Neuronal stem cell (in vitro differentiated cells): ENCODE measurements at regions not wholly inside any gene's neighbourhood (a gene's known extent, or its start where the extent isn't known, plus 50 kb on each side); places are given as distances from the start of the nearest gene placed in this dataset.

Experiments used
- DNase-seq: peaks from one replicate; pipeline ENCODE4 v3.0.0-alpha.2; 2013; ENCODE audit warnings: low spot score
- H2AFZ ChIP-seq: one replicate; pipeline ENCODE4 v1.6.1; 2013; ENCODE audit warnings: mild to moderate bottlenecking, low read length, inconsistent platforms
- H2AK5ac ChIP-seq: 2 replicates; pipeline ENCODE4 v1.6.1; 2013; ENCODE audit warnings: low read depth, mild to moderate bottlenecking, inconsistent platforms, low read length, moderate library complexity, mixed read lengths
- H2BK120ac ChIP-seq: 2 replicates; pipeline ENCODE4 v1.6.1; 2013; ENCODE audit warnings: low read depth, mild to moderate bottlenecking, inconsistent platforms, low read length, moderate library complexity, mixed read lengths
- H2BK12ac ChIP-seq: one replicate; pipeline ENCODE4 v1.6.1; 2013; ENCODE audit warnings: low read length, inconsistent platforms
- H2BK15ac ChIP-seq: 2 replicates; pipeline ENCODE4 v1.6.1; 2013; ENCODE audit warnings: mild to moderate bottlenecking, low read length, inconsistent platforms, mixed read lengths
- H2BK5ac ChIP-seq: one replicate; pipeline ENCODE4 v1.6.1; 2013; ENCODE audit warnings: inconsistent platforms, mild to moderate bottlenecking, low read length, moderate library complexity
- H3K14ac ChIP-seq: one replicate; pipeline ENCODE4 v1.6.1; 2013; ENCODE audit warnings: low read length, inconsistent platforms
- H3K18ac ChIP-seq: 2 replicates; pipeline ENCODE4 v1.6.1; 2013; ENCODE audit warnings: low read length, inconsistent platforms
- H3K23ac ChIP-seq: 2 replicates; pipeline ENCODE4 v1.6.1; 2013; ENCODE audit warnings: low read depth, mild to moderate bottlenecking, mixed read lengths, low read length, inconsistent platforms; ENCODE audit not compliant: poor library complexity
- H3K27ac ChIP-seq: replicated peaks from 3 replicates; pipeline ENCODE4 v1.5.1; 2013; ENCODE audit warnings: low read length, inconsistent platforms
- H3K27me3 ChIP-seq, 3 experiments: 2 replicates each; pipeline ENCODE4 v1.6.1; 2013; ENCODE audit warnings: low read length in 3 of 3, mild to moderate bottlenecking in 2 of 3, inconsistent platforms in 1 of 3, low read depth in 1 of 3, mixed read lengths in 1 of 3, moderate library complexity in 1 of 3; ENCODE audit not compliant: control insufficient read depth in 3 of 3, insufficient read depth in 3 of 3
- H3K36me3 ChIP-seq, 2 donors: replicated peaks in 1 of 2; 2 replicates each; pipeline ENCODE4 v1.6.1; 2013; ENCODE audit warnings: low read length in 2 of 2; ENCODE audit not compliant: control insufficient read depth in 2 of 2, insufficient read depth in 2 of 2
- H3K4ac ChIP-seq: 2 replicates; pipeline ENCODE4 v1.6.1; 2013; ENCODE audit warnings: inconsistent platforms, mild to moderate bottlenecking, low read length, moderate library complexity
- H3K4me1 ChIP-seq, 2 donors: 1 replicate in 1 of 2; 2 replicates in 1 of 2; pipeline ENCODE4 v1.6.1; 2013; ENCODE audit warnings: low read length in 2 of 2, low read depth in 1 of 2; ENCODE audit not compliant: control insufficient read depth in 2 of 2, insufficient read depth in 1 of 2
- H3K4me2 ChIP-seq: one replicate; pipeline ENCODE4 v1.6.1; 2013; ENCODE audit warnings: mild to moderate bottlenecking, low read length, inconsistent platforms; ENCODE audit not compliant: insufficient read depth, poor library complexity, severe bottlenecking
- H3K4me3 ChIP-seq, 2 donors: 2 replicates each; pipeline ENCODE4 v1.5.1; 2013; ENCODE audit warnings: low read length in 2 of 2, mild to moderate bottlenecking in 2 of 2, inconsistent platforms in 1 of 2, moderate library complexity in 1 of 2
- H3K79me1 ChIP-seq: one replicate; pipeline ENCODE4 v1.6.1; 2013; ENCODE audit warnings: low read depth, mild to moderate bottlenecking, inconsistent platforms, low read length, moderate library complexity
- H3K9ac ChIP-seq: one replicate; pipeline ENCODE4 v1.6.1; 2013; ENCODE audit warnings: mild to moderate bottlenecking, low read depth, low read length, inconsistent platforms; ENCODE audit not compliant: poor library complexity
- H3K9me3 ChIP-seq, 2 donors: replicated peaks in 1 of 2; 2 replicates each; pipeline versions ENCODE3 to v1.6.1; 2013; ENCODE audit warnings: low read length in 2 of 2, mild to moderate bottlenecking in 2 of 2, inconsistent platforms in 1 of 2, low read depth in 1 of 2, mixed read lengths in 1 of 2, moderate library complexity in 1 of 2; ENCODE audit not compliant: control insufficient read depth in 2 of 2, insufficient read depth in 1 of 2
- H4K8ac ChIP-seq: one replicate; pipeline ENCODE4 v1.6.1; 2013; ENCODE audit warnings: low read depth, mild to moderate bottlenecking, inconsistent platforms, low read length, moderate library complexity
- H4K91ac ChIP-seq: one replicate; pipeline ENCODE4 v1.6.1; 2013; ENCODE audit warnings: low read length, low read depth, mild to moderate bottlenecking, inconsistent platforms; ENCODE audit not compliant: poor library complexity
- WGBS, 2 donors: extraction: QIAGEN DNeasy Blood & Tissue Kit; methylation state at CpG; one replicate each; pipeline ENCODE4 v1.1.7; 2013; ENCODE audit warnings: missing lambda C conversion rate in 2 of 2, mixed read lengths in 1 of 2; ENCODE audit not compliant: insufficient read length in 2 of 2, insufficient replicate concordance in 1 of 2; ENCODE audit errors: extremely low coverage in 2 of 2; 5-methylcytosine and 5-hydroxymethylcytosine counted together

DNA sequence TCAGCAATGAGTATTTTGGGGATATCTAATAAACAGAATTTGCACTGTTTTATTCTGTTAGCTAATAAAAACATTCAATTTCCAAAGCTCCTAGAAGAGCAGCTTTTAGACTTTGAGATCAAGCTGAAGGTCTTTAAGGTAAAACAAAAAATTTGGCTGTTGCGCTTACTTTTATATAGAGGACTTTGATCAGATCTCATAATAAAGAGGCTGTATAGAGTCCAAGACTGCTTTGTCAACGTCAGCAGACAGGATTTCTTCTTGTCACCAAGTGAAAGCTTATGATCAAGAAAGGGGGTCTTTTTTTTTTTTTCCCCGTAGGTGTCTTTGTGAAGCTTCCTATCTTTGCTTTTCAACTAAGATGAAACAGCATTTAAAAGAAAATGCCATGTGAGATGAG, 556.5 kb upstream of the SLC35B3 start:
- Histone ChIP-seq H2BK5ac (no peak overlapping the region), H2BK15ac (no peak overlapping the region), H3K4me2 (no peak overlapping the region), H3K9me3 (no peaks in the 10 kb centered on the region), H3K14ac (no peak overlapping the region), H3K27me3 (no peaks in the 10 kb centered on the region), H3K9ac (no peak overlapping the region), H2BK12ac (no peak overlapping the region), H4K91ac (no peak overlapping the region), H3K4me3 (no peak overlapping the region), H3K79me1 (no peaks in the 10 kb centered on the region), H4K8ac (no peak overlapping the region), H2AK5ac (no peak overlapping the region), H3K4me1 (peaks cover 0 to 2% of the 10 kb centered on the region in 2 donors), H3K4ac (no peak overlapping the region), H2BK120ac (no peak overlapping the region), H3K36me3 (no peaks in the 10 kb centered on the region), H3K23ac (no peak overlapping the region), H3K18ac (no peak overlapping the region), H2AFZ (no peak overlapping the region), H3K27ac (no peak overlapping the region)
- DNase-seq, result no peak
- no CpG with 5 or more reads among the region's 3 CpGs for WGBS, 2 donors

DNA sequence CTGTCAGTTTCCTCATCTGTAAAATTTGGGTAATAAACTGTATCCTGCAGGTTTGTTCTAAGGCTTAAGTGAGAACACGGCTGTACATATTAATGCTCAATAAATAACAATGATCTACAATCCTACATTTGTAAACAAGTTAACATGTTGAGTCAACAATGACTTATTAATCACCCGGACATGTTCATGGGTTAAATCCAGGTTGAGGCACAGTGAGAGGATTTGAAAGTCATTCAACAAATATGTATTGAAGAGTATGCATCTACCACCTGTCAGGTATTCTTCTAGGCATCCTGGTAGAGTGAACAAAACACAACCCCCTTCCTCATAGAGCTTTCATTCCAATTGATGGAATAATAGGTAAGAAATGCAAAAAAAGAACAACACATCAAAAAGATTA, 554.7 kb upstream of the SLC35B3 start:
- no peak overlapping the region for H3K14ac ChIP-seq
- no peak overlapping the region for H3K4me3 ChIP-seq
- no peaks in the 10 kb centered on the region for H3K79me1 ChIP-seq
- no peak overlapping the region for H2AK5ac ChIP-seq
- no peak overlapping the region for H2BK15ac ChIP-seq
- no peaks in the 10 kb centered on the region for H3K36me3 ChIP-seq
- no peak overlapping the region for H2AFZ ChIP-seq
- no peak overlapping the region for H2BK5ac ChIP-seq
- no peak overlapping the region for H3K23ac ChIP-seq
- no peaks in the 10 kb centered on the region for H3K27me3 ChIP-seq
- H3K27ac ChIP-seq, result no peak overlapping the region
- H4K8ac ChIP-seq, result no peak overlapping the region
- peaks cover 0 to 2% of the 10 kb centered on the region in 2 donors for H3K4me1 ChIP-seq
- no CpG with 5 or more reads among the region's 2 CpGs for WGBS, 2 donors
- no peak overlapping the region for H3K9ac ChIP-seq
- no peak overlapping the region for H3K4me2 ChIP-seq
- H3K4ac ChIP-seq, result no peak overlapping the region
- no peaks in the 10 kb centered on the region for H3K9me3 ChIP-seq
- H2BK120ac ChIP-seq, result no peak overlapping the region
- H3K18ac ChIP-seq, result no peak overlapping the region
- no peak overlapping the region for H4K91ac ChIP-seq
- no peak for DNase-seq
- H2BK12ac ChIP-seq, result no peak overlapping the region

DNA sequence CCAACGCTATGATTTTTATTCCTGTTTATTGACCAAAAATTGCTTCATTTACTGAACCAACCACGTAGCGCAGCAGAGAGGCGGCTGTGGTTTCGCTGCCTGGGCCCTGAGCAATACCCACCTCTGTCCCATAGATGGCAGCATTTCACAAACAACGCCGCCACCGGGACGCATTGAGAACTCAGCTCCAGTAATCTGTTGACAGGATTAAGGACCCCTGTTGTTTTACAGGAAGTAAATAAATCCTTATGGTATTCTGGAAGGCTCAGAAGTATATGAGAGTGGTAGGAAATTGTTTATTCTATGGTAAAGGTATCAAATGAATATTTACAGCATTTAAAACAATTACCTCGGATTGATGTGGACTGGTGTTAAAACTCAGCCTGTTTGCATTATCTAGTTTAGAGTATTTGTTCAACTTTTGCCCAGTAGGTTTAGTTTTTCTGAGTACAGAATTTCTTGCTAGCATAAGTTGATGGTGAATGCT, 547.9 kb upstream of the SLC35B3 start:
- no peaks in the 10 kb centered on the region for H3K4me1 ChIP-seq
- H2AK5ac ChIP-seq, result no peak overlapping the region
- no peak overlapping the region for H3K4me2 ChIP-seq
- no peaks in the 10 kb centered on the region for H3K27me3 ChIP-seq
- no peaks in the 10 kb centered on the region for H3K79me1 ChIP-seq
- H3K36me3 ChIP-seq, result no peaks in the 10 kb centered on the region
- no peaks in the 10 kb centered on the region for H3K9me3 ChIP-seq
- no peak overlapping the region for H4K8ac ChIP-seq
- H2BK5ac ChIP-seq, result no peak overlapping the region
- no peak overlapping the region for H3K4ac ChIP-seq
- H3K4me3 ChIP-seq, result no peak overlapping the region
- no peak overlapping the region for H4K91ac ChIP-seq
- H3K18ac ChIP-seq, result no peak overlapping the region
- H3K14ac ChIP-seq, result no peak overlapping the region
- peak; percentile 79 for DNase-seq
- H2BK15ac ChIP-seq, result no peak overlapping the region
- no peak overlapping the region for H2BK120ac ChIP-seq
- no CpG with 5 or more reads among the region's 10 CpGs for WGBS, 2 donors
- H2BK12ac ChIP-seq, result no peak overlapping the region
- no peak overlapping the region for H2AFZ ChIP-seq
- no peak overlapping the region for H3K27ac ChIP-seq
- H3K23ac ChIP-seq, result no peak overlapping the region
- no peak overlapping the region for H3K9ac ChIP-seq

DNA sequence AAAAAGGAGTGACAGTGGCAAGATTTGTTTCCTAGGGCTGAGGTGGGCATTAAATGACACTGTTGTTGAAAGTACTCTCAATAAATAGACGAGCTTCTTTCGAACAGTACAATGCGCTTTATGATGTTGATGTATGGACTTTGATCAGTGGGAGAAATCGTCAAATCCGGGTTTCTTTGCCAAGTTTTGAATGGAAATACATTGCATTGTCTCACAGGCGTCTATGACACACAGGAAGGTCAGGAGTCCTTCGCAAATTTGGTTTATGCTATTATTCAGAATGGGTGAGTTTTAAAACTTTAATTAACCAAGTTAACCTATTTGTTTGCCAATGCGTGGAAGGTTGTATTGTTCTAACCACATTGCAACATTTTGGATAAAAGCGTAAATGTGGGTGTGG, 547.3 kb upstream of the SLC35B3 start:
- no peak overlapping the region for H3K4ac ChIP-seq
- H2AFZ ChIP-seq, result no peak overlapping the region
- no peak for DNase-seq
- no peak overlapping the region for H4K91ac ChIP-seq
- no peak overlapping the region for H3K27ac ChIP-seq
- no peak overlapping the region for H4K8ac ChIP-seq
- H2AK5ac ChIP-seq, result no peak overlapping the region
- no peaks in the 10 kb centered on the region for H3K36me3 ChIP-seq
- H3K4me1 ChIP-seq, result no peaks in the 10 kb centered on the region
- H3K4me2 ChIP-seq, result no peak overlapping the region
- no peak overlapping the region for H2BK15ac ChIP-seq
- H2BK12ac ChIP-seq, result no peak overlapping the region
- H2BK120ac ChIP-seq, result no peak overlapping the region
- no peaks in the 10 kb centered on the region for H3K27me3 ChIP-seq
- no peaks in the 10 kb centered on the region for H3K79me1 ChIP-seq
- H3K4me3 ChIP-seq, result no peak overlapping the region
- H3K23ac ChIP-seq, result no peak overlapping the region
- no peak overlapping the region for H3K14ac ChIP-seq
- H3K18ac ChIP-seq, result no peak overlapping the region
- no peaks in the 10 kb centered on the region for H3K9me3 ChIP-seq
- H3K9ac ChIP-seq, result no peak overlapping the region
- no peak overlapping the region for H2BK5ac ChIP-seq
- no CpG with 5 or more reads among the region's 9 CpGs for WGBS, 2 donors
